GM12875 (cell line): ENCODE measurements at regions not wholly inside any gene's neighbourhood (a gene's known extent, or its start where the extent isn't known, plus 50 kb on each side); places are given as distances from the start of the nearest gene placed in this dataset.

ENCODE experiments used
- H3K4me3 ChIP-seq: one replicate; pipeline ENCODE4 v1.5.1; 2011; ENCODE audit warnings: low read depth, low read length, control low read depth
- TF ChIP-seq, protein P1 (sequence below): IDR thresholded peaks from 2 replicates; pipeline ENCODE4 v1.5.1; 2011; ENCODE audit warnings: low read depth, mild to moderate bottlenecking, control low read depth, inconsistent platforms, low read length, moderate library complexity, borderline replicate concordance; ENCODE audit not compliant: insufficient read depth

DNA sequence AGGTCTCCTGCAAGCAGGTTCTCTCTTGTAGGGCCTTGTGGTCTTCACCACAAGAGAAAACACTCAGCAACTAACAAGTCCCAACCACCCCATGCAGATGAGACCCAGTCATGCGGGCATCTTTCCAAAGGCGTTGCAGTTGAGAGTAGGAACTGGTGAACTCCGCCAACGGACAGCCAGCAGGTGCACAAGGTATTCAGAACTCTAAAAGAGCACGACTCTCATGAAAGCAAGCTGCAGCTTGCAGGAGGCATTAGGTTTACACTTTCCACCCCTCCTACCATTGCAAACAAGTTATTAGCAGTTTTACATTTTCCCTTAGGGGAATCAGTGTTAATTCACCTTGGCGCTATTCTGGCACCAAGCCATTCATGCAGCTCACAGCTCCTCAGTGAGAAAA lies 173.4 kb upstream of the KIT start:
- TF ChIP-seq, protein P1, sequence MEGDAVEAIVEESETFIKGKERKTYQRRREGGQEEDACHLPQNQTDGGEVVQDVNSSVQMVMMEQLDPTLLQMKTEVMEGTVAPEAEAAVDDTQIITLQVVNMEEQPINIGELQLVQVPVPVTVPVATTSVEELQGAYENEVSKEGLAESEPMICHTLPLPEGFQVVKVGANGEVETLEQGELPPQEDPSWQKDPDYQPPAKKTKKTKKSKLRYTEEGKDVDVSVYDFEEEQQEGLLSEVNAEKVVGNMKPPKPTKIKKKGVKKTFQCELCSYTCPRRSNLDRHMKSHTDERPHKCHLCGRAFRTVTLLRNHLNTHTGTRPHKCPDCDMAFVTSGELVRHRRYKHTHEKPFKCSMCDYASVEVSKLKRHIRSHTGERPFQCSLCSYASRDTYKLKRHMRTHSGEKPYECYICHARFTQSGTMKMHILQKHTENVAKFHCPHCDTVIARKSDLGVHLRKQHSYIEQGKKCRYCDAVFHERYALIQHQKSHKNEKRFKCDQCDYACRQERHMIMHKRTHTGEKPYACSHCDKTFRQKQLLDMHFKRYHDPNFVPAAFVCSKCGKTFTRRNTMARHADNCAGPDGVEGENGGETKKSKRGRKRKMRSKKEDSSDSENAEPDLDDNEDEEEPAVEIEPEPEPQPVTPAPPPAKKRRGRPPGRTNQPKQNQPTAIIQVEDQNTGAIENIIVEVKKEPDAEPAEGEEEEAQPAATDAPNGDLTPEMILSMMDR = no peak
- H3K4me3 ChIP-seq = no peak overlapping the region

DNA sequence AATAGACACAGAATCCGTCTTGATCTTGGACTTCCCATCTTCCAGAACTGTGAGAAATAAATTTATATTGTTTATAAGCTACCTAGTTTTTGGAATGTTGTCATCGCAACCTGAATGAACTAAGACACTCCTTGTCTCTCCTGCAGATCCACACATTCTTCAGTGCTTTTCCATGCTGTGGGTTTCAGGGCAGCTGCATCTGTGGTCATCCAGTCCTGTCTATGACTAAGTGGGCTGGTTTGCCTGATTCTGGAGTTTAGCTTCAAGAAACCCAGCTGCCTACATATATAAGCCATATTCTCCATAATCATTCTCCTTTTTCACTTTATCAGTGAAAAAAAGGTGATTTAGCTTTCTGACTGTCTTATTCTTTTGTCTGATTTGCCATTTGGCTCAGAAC lies 170.3 kb upstream of the KIT start:
- TF ChIP-seq, protein P1 = no peak
- H3K4me3 ChIP-seq = no peak overlapping the region

DNA sequence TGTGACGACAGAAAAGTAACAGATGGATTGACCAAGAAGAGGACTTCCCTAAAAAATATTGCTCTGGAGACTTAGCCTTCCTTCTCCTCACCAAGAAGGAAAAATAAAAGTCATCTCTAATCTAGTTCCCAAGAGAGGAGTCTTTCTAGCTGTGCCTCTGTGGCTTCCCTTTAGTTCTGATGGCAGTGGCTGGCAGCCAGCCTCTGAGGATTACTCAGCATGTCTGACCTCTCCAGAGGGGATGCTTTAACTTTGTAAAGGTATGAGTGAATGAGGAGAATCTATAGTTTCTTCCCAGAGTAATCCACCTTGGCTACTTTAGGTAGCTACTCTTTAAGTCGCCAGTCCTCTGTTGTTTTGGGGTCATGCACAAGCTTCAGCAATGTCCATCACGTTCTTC lies 163.9 kb upstream of the KIT start:
- no peak overlapping the region for H3K4me3 ChIP-seq
- TF ChIP-seq, protein P1 = no peak

DNA sequence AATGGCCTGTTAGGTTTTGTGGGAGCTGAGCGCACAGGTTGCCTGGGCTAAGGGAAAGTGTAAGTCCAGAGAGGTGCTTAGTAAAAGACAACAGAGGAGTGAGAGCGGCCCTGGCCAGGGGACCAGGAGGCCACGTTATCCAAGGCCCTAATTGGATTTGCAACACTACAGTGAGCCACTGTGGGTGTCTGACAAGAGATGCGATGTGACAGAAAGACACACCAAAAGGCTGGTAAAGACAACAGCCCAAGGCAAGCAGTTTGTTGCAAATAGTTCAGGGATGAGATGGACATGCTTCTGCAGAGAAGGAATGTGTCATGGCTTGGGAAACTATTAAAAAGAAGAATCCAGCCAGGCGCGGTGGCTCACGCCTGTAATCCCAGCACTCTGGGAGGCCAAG lies 162.7 kb upstream of the KIT start:
- no peak overlapping the region for H3K4me3 ChIP-seq
- TF ChIP-seq, protein P1 = no peak

DNA sequence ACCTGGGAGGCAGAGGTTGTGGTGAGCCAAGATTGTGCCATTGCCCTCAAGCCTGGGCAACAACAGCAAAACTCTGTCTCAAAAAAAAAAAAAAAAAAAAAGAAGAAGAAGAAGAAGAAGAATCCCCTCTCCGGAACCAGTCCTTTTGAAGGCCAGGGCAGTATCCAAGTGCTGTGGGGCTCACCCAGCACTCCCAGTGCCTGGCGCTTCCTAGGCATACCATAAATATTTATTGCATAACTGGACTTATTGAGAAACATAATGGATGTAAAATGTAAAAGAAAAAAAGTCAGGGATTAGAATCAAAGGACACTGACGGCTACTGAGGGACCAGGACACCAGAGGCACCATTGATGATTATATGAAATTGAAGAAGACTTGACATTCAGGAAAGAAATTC lies 162.1 kb upstream of the KIT start:
- TF ChIP-seq, protein P1 = no peak
- no peak overlapping the region for H3K4me3 ChIP-seq

DNA sequence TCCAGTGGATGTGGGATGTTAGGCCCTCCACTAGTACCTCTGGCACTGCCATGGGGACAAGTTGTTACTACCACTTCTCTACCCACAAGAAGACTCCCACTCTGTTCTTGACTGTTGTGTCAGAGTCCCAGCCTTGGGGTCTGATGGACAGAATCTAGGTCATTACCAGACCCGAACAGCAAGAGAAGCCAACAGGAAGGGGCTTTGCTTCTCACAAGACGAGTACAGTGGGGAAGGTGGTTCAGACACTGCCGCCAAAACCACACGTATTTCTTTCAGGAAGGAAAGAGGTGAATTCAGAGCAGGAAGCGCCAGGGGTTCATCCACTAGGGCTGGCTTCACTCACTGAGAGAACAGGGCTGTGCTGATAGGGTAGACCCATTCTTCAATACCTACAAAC lies 161.3 kb upstream of the KIT start:
- H3K4me3 ChIP-seq = no peak overlapping the region
- TF ChIP-seq, protein P1 = no peak

DNA sequence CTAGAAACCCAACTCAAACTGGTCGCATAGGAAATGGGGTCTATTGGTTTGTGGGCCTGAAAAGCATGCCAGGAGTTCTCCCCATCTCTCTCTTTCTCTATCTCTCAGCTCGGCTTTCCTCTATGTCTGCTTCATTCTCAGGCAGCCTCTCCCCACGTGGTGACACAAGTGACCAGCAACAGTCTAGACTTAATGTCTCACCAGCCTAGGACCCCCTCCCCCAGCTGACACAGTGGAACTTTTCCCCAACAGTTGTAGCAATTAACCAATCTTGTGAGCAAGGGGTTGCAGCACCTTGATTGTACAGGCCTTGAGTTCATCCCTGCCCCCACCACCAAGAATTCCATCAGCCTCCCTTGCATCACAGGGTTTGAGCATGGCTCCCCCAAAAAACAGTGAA lies 159.8 kb upstream of the KIT start:
- TF ChIP-seq, protein P1 = no peak
- no peak overlapping the region for H3K4me3 ChIP-seq
